SK-N-MC (cell line): ENCODE measurements at regions not wholly inside any gene's neighbourhood (a gene's known extent, or its start where the extent isn't known, plus 50 kb on each side); places are given as distances from the start of the nearest gene placed in this dataset.

Experiments
- EZH2 ChIP-seq: fragments of 200-600 bp; sonication (generic); IDR thresholded peaks from one replicate; pipeline ENCODE4 v1.6.1; 2017; ENCODE audit warnings: antibody characterized with exemption
- POLR2AphosphoS5 ChIP-seq: IDR thresholded peaks from 2 replicates; pipeline ENCODE4 v1.6.1; 2012; ENCODE audit warnings: mild to moderate bottlenecking, low read depth, low read length, borderline replicate concordance

GRCh38 chr22:27393371-27393770 is 408.2 kb downstream of the MN1 start:
- no peak for TF ChIP-seq EZH2
- TF ChIP-seq POLR2AphosphoS5, result no peak
